VCaP (cell line): ENCODE measurements at regions not wholly inside any gene's neighbourhood (a gene's known extent, or its start where the extent isn't known, plus 50 kb on each side); places are given as distances from the start of the nearest gene placed in this dataset.
A peak's percentile ranks its signal among the peaks of the same experiment; 100 is the strongest.

Experiments
- H3K27ac ChIP-seq: fragments of 450-650 bp; 2 replicates; pipeline ENCODE4 v1.5.1; 2017
- CTCF ChIP-seq: fragments of 450-650 bp; conservative IDR thresholded peaks from 2 replicates; pipeline ENCODE4 v1.5.1; 2017; ENCODE audit warnings: mild to moderate bottlenecking, moderate library complexity

- H3K27ac ChIP-seq, result no peak overlapping the region
- TF ChIP-seq CTCF, result no peak
These were observed 79.5 kb upstream of the SPON1 start for GRCh38 chr11:13883042-13883441.

GRCh38 chr11:13883589-13883988 lies 78.9 kb upstream of the SPON1 start:
- no peak for TF ChIP-seq CTCF
- no peak overlapping the region for H3K27ac ChIP-seq

- H3K27ac ChIP-seq, result no peak overlapping the region
- TF ChIP-seq CTCF, result no peak
These were observed 78.2 kb upstream of the SPON1 start for GRCh38 chr11:13884158-13884799.

- no peak for TF ChIP-seq CTCF
- no peak overlapping the region for H3K27ac ChIP-seq
These were observed 77.4 kb upstream of the SPON1 start for GRCh38 chr11:13885083-13885482.

- TF ChIP-seq CTCF, result no peak
- H3K27ac ChIP-seq, result peak overlapping the region; percentile 15; the same call in 1 of the 2 replicates
These were observed 72.8 kb upstream of the SPON1 start for GRCh38 chr11:13889552-13890249.

- TF ChIP-seq CTCF, result no peak
- peak overlapping the region; percentile 36 for H3K27ac ChIP-seq
These were observed 70.6 kb upstream of the SPON1 start for GRCh38 chr11:13891911-13892310.

- H3K27ac ChIP-seq, result no peak overlapping the region
- no peak for TF ChIP-seq CTCF
These were observed 66.1 kb upstream of the SPON1 start for GRCh38 chr11:13896175-13896980.
